Fibroblast of pulmonary artery (primary cell): ENCODE measurements at regions not wholly inside any gene's neighbourhood (a gene's known extent, or its start where the extent isn't known, plus 50 kb on each side); places are given as distances from the start of the nearest gene placed in this dataset.

Source experiments
- DNase-seq: peaks from one replicate; pipeline ENCODE4 v3.0.0-alpha.2; 2010; ENCODE audit warnings: low read depth
- H3K4me3 ChIP-seq: replicated peaks from 2 replicates; pipeline ENCODE4 v1.5.1; 2011; ENCODE audit warnings: low read depth, mild to moderate bottlenecking, control low read depth, low read length, moderate library complexity
- CTCF ChIP-seq: IDR thresholded peaks from 2 replicates; pipeline ENCODE4 v1.5.1; 2011; ENCODE audit warnings: mild to moderate bottlenecking, control low read depth, low read length, inconsistent platforms; ENCODE audit errors: missing control alignments

DNA sequence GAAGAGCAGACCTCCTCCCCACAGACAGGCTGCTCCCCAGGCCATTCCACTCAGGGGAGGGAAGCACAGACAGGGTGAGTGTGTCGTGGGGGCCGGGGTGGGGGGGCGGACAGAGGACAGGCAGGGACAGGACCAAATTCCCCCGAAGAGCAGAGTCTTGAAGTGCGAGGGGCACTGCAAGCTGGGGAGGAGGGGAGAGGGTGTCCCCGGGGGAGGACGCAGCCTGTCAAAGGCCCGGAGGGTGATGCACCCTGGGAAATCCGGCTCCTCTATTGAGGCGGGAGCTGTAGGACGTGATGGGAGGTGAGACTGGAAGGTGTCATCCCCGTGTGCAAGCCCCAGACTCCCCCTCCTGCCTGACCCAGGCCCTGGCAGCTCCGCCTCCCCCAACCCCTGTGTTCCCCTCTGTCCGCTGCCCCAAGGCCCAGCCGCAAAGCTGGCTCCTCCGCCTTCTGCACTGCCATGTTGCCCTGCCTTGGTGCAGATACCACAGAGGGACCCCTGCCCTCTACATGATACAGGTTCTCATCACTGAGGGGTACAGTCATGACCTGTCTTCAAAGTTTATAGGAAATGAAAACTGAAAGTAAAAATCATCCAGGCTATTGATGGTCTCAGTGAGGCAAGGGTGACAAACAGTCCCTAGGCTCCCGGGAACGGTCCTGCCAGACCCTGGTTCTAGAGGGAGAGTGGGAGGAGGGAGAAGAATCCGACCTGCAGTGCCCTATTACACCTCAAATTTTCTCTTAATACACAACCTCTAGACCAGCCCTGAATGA, 76.3 kb upstream of the IQSEC1 start:
- no peak overlapping the region for H3K4me3 ChIP-seq
- no peak for TF ChIP-seq CTCF
- DNase-seq = no peak

- TF ChIP-seq CTCF = no peak
- no peak overlapping the region for H3K4me3 ChIP-seq
- DNase-seq = no peak
Measured at GRCh38 chr3:13148561-13149329, 75.5 kb upstream of the IQSEC1 start.

DNA sequence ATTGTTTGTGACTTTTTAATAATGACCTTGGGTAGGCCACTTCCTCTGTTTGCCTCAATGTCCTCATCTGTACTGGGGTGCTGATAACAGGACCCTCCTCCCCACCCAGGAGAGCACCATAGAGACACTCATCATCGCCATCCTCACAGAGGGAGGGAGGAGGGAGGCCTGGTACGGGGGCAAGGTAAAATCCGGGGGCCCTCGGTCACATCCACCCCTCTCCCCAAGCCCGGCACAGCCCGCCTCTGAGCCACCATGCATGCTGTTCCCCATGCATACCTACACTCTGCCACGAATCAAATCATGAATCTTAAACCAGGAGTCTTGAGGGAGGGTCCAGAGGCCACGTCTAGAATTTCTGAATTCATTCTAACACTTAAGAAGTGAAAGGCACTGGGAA, 74.9 kb upstream of the IQSEC1 start:
- DNase-seq = no peak
- TF ChIP-seq CTCF = no peak

GRCh38 chr3:13147344-13147743, 74.1 kb upstream of the IQSEC1 start:
- TF ChIP-seq CTCF = no peak
- no peak overlapping the region for H3K4me3 ChIP-seq
- no peak for DNase-seq

More for the DNA sequence above, 74.9 kb upstream of the IQSEC1 start:
- H3K4me3 ChIP-seq = no peak overlapping the region

DNA sequence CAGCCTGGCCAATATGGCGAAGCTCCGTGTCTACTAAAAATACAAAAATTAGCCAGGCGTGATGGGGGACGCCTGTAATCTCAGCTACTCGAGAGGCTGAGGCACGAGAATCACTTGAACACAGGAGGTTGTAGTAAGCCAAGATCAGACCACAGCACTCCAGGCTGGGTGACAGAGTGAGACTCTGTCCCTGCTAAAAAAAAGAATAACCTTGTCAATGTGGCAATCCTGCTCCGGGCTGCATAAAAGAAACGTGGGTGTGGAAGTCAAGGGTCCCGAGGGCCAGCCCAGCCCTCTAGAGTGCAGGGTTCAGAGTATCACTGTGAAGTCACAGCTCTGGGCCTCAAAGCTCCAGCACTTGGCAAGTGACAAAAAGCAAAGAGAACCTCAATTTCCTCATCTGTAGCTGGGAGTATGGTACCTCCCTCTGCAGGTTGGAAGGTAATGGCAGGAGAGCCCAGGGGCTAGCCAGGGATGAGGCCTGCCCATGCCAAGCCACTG, 73.5 kb upstream of the IQSEC1 start:
- no peak for DNase-seq
- H3K4me3 ChIP-seq = no peak overlapping the region
- no peak for TF ChIP-seq CTCF

GRCh38 chr3:13145826-13146642, 72.8 kb upstream of the IQSEC1 start:
- no peak for TF ChIP-seq CTCF
- H3K4me3 ChIP-seq = no peak overlapping the region
- no peak for DNase-seq
